ENCODE measurements at regions not wholly inside any gene's neighbourhood (a gene's known extent, or its start where the extent isn't known, plus 50 kb on each side); places are given as distances from the start of the nearest gene placed in this dataset.

DNA sequence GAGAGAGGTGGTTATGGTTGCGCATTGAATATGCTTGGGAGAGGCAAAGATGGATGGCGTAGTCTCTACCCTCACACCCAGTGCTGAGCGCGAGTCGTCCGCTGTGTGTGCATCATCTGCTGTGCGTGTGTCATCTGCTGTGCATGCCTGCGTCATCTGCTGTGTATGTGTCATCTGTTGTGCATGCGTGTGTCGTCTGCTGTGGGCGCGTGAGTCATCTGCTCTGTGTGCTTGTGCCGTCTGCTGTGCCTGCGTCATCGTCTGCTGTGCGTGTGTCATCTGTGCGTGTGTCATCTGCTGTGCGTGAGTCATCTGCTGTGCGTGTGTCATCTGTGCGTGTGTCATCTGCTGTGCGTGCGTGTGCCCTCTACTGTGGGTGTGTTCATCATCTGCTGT is 68.0 kb upstream of the IRX4 start:
- H3K36me3 ChIP-seq (ENCODE audit: control insufficient read depth, insufficient read depth, low read length) = no peaks in the 10 kb centered on the region
- no peaks in the 10 kb centered on the region for H3K27me3 ChIP-seq (ENCODE audit: control insufficient read depth, insufficient read depth, low read length)
- no peaks in the 10 kb centered on the region for H3K4me1 ChIP-seq (ENCODE audit: control insufficient read depth, insufficient read depth, low read length)
- H3K4me3 ChIP-seq (ENCODE audit: low read length) = no peak overlapping the region
- H3K27ac ChIP-seq (ENCODE audit: low read depth, low read length) = no peak overlapping the region
- H3K9ac ChIP-seq (ENCODE audit: low read length) = no peak overlapping the region

GRCh38 chr5:1950096-1950707 is 67.5 kb upstream of the IRX4 start:
- Histone ChIP-seq H3K4me1 (ENCODE audit: control insufficient read depth, insufficient read depth, low read length) (no peaks in the 10 kb centered on the region), H3K9ac (ENCODE audit: low read length) (no peak overlapping the region), H3K27ac (ENCODE audit: low read depth, low read length) (no peak overlapping the region), H3K36me3 (ENCODE audit: control insufficient read depth, insufficient read depth, low read length) (no peaks in the 10 kb centered on the region), H3K4me3 (ENCODE audit: low read length) (no peak overlapping the region), H3K27me3 (ENCODE audit: control insufficient read depth, insufficient read depth, low read length) (no peaks in the 10 kb centered on the region)

DNA sequence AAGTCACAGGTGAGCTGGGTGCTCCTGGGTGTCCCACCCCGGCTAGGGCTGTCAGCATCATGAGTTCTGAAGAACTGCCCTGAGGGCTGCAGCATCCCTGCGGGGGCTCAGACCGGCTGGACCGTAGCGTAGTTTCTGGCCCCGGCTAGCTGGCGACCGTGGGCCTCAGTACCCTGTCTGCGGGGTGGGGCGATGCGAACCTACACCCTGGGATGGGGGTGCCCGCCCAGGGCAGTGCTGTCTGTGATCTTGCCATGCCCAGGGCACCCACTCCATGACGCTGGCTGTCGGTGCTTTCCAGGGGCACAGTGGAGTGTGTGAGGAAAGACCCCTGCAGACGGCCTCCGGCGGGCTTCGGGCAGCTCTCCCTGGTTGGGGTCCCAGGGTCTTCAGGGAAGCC is 66.5 kb upstream of the IRX4 start:
- no peak overlapping the region for H3K4me3 ChIP-seq (ENCODE audit: low read length)
- H3K27me3 ChIP-seq (ENCODE audit: control insufficient read depth, insufficient read depth, low read length) = no peaks in the 10 kb centered on the region
- H3K27ac ChIP-seq (ENCODE audit: low read depth, low read length) = no peak overlapping the region
- H3K9ac ChIP-seq (ENCODE audit: low read length) = no peak overlapping the region
- H3K36me3 ChIP-seq (ENCODE audit: control insufficient read depth, insufficient read depth, low read length) = no peaks in the 10 kb centered on the region
- no peaks in the 10 kb centered on the region for H3K4me1 ChIP-seq (ENCODE audit: control insufficient read depth, insufficient read depth, low read length)

GRCh38 chr5:1948663-1949191 is 66.0 kb upstream of the IRX4 start:
- Histone ChIP-seq H3K27ac (ENCODE audit: low read depth, low read length) (no peak overlapping the region), H3K4me1 (ENCODE audit: control insufficient read depth, insufficient read depth, low read length) (no peaks in the 10 kb centered on the region), H3K36me3 (ENCODE audit: control insufficient read depth, insufficient read depth, low read length) (no peaks in the 10 kb centered on the region), H3K4me3 (ENCODE audit: low read length) (no peak overlapping the region), H3K27me3 (ENCODE audit: control insufficient read depth, insufficient read depth, low read length) (no peaks in the 10 kb centered on the region), H3K9ac (ENCODE audit: low read length) (no peak overlapping the region)

- H3K27ac ChIP-seq (ENCODE audit: low read depth, low read length) = no peak overlapping the region
- H3K9ac ChIP-seq (ENCODE audit: low read length) = no peak overlapping the region
- no peaks in the 10 kb centered on the region for H3K36me3 ChIP-seq (ENCODE audit: control insufficient read depth, insufficient read depth, low read length)
- no peaks in the 10 kb centered on the region for H3K27me3 ChIP-seq (ENCODE audit: control insufficient read depth, insufficient read depth, low read length)
- H3K4me3 ChIP-seq (ENCODE audit: low read length) = no peak overlapping the region
- H3K4me1 ChIP-seq (ENCODE audit: control insufficient read depth, insufficient read depth, low read length) = no peaks in the 10 kb centered on the region
Observed at GRCh38 chr5:1948111-1948510, 65.4 kb upstream of the IRX4 start.

GRCh38 chr5:1946776-1947175 is 64.1 kb upstream of the IRX4 start:
- Histone ChIP-seq H3K4me3 (ENCODE audit: low read length) (no peak overlapping the region), H3K27me3 (ENCODE audit: control insufficient read depth, insufficient read depth, low read length) (no peaks in the 10 kb centered on the region), H3K4me1 (ENCODE audit: control insufficient read depth, insufficient read depth, low read length) (no peaks in the 10 kb centered on the region), H3K9ac (ENCODE audit: low read length) (no peak overlapping the region), H3K36me3 (ENCODE audit: control insufficient read depth, insufficient read depth, low read length) (no peaks in the 10 kb centered on the region), H3K27ac (ENCODE audit: low read depth, low read length) (no peak overlapping the region)

- no peak overlapping the region for H3K9ac ChIP-seq (ENCODE audit: low read length)
- no peak overlapping the region for H3K27ac ChIP-seq (ENCODE audit: low read depth, low read length)
- H3K4me1 ChIP-seq (ENCODE audit: control insufficient read depth, insufficient read depth, low read length) = no peaks in the 10 kb centered on the region
- H3K36me3 ChIP-seq (ENCODE audit: control insufficient read depth, insufficient read depth, low read length) = no peaks in the 10 kb centered on the region
- no peak overlapping the region for H3K4me3 ChIP-seq (ENCODE audit: low read length)
- no peaks in the 10 kb centered on the region for H3K27me3 ChIP-seq (ENCODE audit: control insufficient read depth, insufficient read depth, low read length)
Observed at GRCh38 chr5:1946122-1946677, 63.5 kb upstream of the IRX4 start.

DNA sequence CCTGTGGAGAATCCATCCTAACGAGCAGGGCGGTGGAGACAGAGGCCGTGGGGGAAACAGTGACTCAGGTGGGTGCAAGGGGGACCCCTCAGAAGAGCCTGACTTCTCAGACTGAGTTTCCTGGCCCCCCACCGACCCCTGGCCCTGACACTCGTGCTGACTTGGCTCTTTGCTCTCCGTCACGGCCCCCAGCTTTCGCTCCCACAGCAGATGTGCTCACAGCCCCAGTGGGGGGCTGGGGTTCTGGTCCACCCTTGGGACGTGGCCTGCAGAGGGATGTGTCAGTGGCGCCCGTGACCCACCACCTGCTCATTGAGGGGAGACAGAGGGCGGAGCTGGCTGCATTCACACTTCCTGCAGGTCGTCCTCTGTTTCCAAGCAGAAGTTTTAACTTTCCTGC is 62.9 kb upstream of the IRX4 start:
- Histone ChIP-seq H3K9ac (ENCODE audit: low read length) (no peak overlapping the region), H3K4me1 (ENCODE audit: control insufficient read depth, insufficient read depth, low read length) (no peaks in the 10 kb centered on the region), H3K27me3 (ENCODE audit: control insufficient read depth, insufficient read depth, low read length) (no peaks in the 10 kb centered on the region), H3K27ac (ENCODE audit: low read depth, low read length) (no peak overlapping the region), H3K36me3 (ENCODE audit: control insufficient read depth, insufficient read depth, low read length) (no peaks in the 10 kb centered on the region), H3K4me3 (ENCODE audit: low read length) (no peak overlapping the region)

- Histone ChIP-seq H3K4me1 (ENCODE audit: control insufficient read depth, insufficient read depth, low read length) (no peaks in the 10 kb centered on the region), H3K4me3 (ENCODE audit: low read length) (no peak overlapping the region), H3K27ac (ENCODE audit: low read depth, low read length) (no peak overlapping the region), H3K36me3 (ENCODE audit: control insufficient read depth, insufficient read depth, low read length) (no peaks in the 10 kb centered on the region), H3K9ac (ENCODE audit: low read length) (no peak overlapping the region), H3K27me3 (ENCODE audit: control insufficient read depth, insufficient read depth, low read length) (no peaks in the 10 kb centered on the region)
Observed at GRCh38 chr5:1944408-1944807, 61.7 kb upstream of the IRX4 start.

DNA sequence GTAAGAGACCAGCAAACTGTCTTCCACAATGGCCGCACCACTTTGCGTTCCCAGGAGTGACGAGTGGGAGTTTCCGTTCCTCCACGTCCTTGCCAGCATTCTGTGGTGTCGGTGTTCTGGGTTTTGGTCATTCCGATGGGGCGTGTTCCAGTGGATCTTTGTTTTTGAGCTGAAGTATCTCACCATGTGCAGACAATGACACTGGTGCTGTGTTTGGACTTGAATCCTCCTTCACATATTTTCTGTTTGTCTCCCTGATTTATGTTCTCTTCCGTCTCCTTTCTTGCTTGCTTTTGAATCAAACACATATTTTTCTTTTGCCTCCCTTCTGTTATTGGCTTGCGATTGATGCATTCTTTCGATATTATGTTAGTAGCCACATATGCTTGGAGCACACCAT is 60.8 kb upstream of the IRX4 start:
- H3K9ac ChIP-seq (ENCODE audit: low read length) = no peak overlapping the region
- H3K4me1 ChIP-seq (ENCODE audit: control insufficient read depth, insufficient read depth, low read length) = no peaks in the 10 kb centered on the region
- H3K4me3 ChIP-seq (ENCODE audit: low read length) = no peak overlapping the region
- no peaks in the 10 kb centered on the region for H3K36me3 ChIP-seq (ENCODE audit: control insufficient read depth, insufficient read depth, low read length)
- no peak overlapping the region for H3K27ac ChIP-seq (ENCODE audit: low read depth, low read length)
- H3K27me3 ChIP-seq (ENCODE audit: control insufficient read depth, insufficient read depth, low read length) = no peaks in the 10 kb centered on the region

DNA sequence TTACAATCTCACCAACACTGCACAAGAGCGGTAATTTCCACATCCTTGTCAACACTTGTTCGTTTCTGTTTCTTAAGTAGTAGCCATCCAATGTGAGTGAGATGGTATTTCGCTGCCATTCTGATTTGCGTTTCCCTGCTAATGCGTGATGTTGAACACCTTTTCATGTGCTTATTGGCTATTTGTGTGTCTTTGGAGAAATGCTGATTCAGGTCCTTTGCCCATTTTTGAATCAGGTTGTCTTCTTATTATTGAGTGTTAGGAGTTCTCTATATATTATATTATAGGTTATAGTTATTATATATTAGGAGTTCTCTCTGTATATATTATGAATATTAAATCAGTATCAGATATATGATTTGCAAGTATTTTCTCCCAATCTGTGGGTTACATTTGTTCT is 59.9 kb upstream of the IRX4 start:
- Histone ChIP-seq H3K27me3 (ENCODE audit: control insufficient read depth, insufficient read depth, low read length) (no peaks in the 10 kb centered on the region), H3K4me3 (ENCODE audit: low read length) (no peak overlapping the region), H3K36me3 (ENCODE audit: control insufficient read depth, insufficient read depth, low read length) (no peaks in the 10 kb centered on the region), H3K4me1 (ENCODE audit: control insufficient read depth, insufficient read depth, low read length) (no peaks in the 10 kb centered on the region), H3K9ac (ENCODE audit: low read length) (no peak overlapping the region), H3K27ac (ENCODE audit: low read depth, low read length) (no peak overlapping the region)

DNA sequence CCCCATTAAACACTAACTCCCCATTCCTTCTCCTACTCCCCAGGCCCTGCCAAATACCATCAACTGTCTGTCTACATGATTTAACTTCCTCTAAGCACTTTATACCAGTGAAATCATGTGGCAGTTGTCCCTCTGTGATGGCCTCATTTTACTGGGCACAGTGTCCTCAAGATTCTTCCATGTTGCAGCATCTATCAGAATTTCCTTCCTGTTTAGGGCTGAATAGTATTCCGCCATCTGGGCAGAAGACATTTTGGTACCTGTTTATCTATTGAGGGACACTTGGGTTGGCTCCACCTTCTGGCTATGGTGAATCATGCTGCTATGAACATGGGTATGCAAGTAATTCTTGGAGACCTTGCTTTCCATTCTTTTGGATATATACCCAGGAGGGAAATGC is 59.4 kb upstream of the IRX4 start:
- Histone ChIP-seq H3K36me3 (ENCODE audit: control insufficient read depth, insufficient read depth, low read length) (no peaks in the 10 kb centered on the region), H3K4me3 (ENCODE audit: low read length) (no peak overlapping the region)

DNA sequence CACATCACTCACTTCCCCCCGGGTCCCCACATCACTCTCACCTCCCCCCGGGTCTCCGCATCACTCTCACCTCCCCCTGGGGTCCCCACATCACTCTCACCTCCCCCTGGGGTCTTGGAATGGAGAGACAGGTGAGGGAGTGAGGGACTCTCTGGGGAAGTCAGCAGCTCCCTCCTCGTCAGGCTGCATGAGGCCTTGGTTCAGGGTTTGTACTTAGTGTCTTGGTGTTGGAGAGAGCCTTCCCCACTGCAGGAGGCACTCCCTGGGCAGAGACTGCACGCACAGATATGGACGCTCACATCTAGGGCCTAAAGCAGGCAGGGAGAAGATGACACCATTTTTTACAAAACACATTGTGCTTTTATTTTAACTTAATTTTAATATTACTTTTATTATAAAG is 56.5 kb upstream of the IRX4 start:
- no peak overlapping the region for H3K4me3 ChIP-seq (ENCODE audit: low read length)
- H3K27me3 ChIP-seq (ENCODE audit: control insufficient read depth, insufficient read depth, low read length) = no peaks in the 10 kb centered on the region
- no peaks in the 10 kb centered on the region for H3K4me1 ChIP-seq (ENCODE audit: control insufficient read depth, insufficient read depth, low read length)
- H3K9ac ChIP-seq (ENCODE audit: low read length) = no peak overlapping the region
- H3K27ac ChIP-seq (ENCODE audit: low read depth, low read length) = no peak overlapping the region
- no peaks in the 10 kb centered on the region for H3K36me3 ChIP-seq (ENCODE audit: control insufficient read depth, insufficient read depth, low read length)

More for the DNA sequence above, 59.4 kb upstream of the IRX4 start:
- Histone ChIP-seq H3K27me3 (ENCODE audit: control insufficient read depth, insufficient read depth, low read length) (no peaks in the 10 kb centered on the region), H3K4me1 (ENCODE audit: control insufficient read depth, insufficient read depth, low read length) (no peaks in the 10 kb centered on the region), H3K9ac (ENCODE audit: low read length) (no peak overlapping the region), H3K27ac (ENCODE audit: low read depth, low read length) (no peak overlapping the region)
